HG02852 (cell line): ENCODE measurements at regions not wholly inside any gene's neighbourhood (a gene's known extent, or its start where the extent isn't known, plus 50 kb on each side); places are given as distances from the start of the nearest gene placed in this dataset.
"Not testable (repeated sequence)": the region's sequence is repeated elsewhere in the genome, so short reads cannot be mapped to it uniquely, and the experiment has no call there.

Source experiments
- ATAC-seq: cut with Tn5 transposase; IDR thresholded peaks from one replicate; pipeline ENCODE4 v1.9.1; 2021; ENCODE audit warnings: mild to moderate bottlenecking, moderate library complexity; ENCODE audit not compliant: unreplicated experiment

DNA sequence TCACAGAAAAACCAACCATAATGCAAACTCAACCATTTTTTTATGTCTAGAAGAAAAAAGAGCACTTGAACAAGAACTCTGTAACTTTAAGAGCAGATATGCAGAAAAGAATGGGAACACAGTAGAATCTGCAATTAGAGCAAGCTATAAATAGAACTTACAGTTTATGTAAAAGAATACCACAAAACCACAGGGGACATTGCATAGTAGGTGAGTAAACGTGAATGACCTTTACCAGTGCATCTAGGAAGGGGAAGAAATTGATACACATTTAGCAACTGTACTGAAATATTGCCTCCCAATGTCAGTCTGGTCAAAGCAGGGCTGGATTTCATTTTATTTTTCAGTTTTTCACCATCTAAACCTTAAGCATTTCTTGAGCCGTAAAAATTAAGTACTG lies 242.2 kb upstream of the EDNRB start:
- ATAC-seq, result no peak

DNA sequence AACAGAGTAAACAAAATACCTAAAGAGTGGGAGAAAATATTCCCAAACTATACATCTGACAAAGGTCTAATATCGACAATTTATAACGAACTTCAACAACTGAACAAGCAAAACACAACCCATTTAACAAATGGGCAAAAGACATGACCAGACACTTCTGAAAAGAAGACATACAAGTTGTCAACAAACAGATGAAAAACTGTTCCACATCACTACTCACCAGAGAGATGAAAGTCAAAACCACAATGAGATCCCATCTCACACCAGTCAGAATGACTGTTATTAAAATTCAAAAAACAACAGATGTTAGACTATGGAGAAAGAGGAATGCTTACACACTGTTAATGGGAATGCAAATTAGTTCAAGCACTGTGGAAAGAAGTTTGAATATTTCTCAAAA lies 233.8 kb upstream of the EDNRB start:
- no peak for ATAC-seq

DNA sequence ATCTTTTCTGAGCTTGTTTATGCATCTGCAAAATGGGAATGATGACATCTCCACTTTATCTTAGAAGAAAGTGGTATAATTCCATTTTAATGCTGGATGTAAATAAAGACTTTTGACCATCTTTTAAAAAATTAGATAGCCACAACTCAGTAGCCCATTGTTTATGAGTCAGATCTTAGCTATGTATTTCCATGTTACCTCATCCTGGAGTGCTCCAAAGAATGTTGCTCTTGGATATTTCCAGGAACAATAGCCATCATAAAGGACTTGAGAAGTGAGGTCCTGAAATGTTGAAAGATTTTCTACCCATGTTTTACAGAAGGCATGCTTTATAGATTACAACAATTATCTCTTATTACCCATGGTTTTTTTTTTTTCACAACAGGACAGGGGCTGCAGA lies 229.3 kb upstream of the EDNRB start:
- ATAC-seq, result no peak

DNA sequence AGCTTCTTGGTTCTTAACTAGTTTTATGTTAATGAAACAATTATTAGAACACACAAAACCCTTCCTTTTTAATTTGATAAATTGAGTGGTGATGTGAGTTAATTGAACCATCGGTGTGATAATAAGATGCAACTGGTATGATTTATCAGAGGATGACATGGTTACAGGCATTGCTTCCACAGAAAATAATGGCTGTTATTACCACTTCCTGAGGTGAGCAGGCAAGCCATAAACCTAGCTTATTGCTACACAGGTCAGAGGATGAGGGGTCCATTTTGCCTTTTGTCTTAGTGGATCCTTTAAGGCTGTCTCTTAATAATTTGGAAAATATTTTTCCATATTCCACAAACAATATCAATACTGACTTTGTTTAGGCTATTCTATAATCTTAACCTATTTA lies 226.6 kb upstream of the EDNRB start:
- ATAC-seq, result no peak

DNA sequence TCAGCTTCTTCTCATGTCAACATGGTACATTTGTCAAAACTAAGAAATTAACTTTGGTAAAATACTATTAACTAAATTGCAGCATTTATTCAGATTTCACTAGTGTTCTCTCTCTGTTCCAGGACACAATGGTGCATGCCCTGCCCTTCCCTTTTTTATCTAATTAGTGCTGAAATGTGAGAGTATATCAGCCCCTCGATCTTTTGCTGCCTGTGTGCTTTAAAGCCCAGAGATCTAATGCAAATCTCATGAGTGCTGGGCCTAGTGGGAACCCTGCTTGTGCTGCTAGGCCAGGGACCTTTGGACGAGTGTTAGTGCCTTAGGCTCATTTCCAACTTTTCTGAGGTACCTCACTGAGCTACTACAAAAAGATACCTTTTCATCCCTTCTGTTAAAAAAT lies 221.1 kb upstream of the EDNRB start:
- ATAC-seq, result no peak

DNA sequence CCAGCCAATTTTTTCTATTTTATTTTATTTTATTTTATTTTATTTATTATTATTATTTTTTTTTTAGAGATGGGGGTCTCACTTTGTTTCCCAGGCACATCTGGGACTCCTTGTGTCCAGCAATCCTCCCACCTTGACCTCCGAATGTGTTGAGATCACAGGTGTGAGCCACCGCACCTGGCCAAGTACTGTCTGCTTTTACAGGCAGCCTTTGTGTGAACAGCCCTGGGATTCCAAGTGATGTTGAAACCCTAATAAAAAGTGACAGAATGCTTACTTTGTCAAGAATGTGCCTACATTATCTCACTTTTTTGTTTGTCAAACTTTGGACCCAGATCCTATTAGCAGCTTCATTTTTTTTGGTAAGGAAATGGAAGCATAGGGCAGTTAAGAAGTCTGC lies 220.1 kb upstream of the EDNRB start:
- ATAC-seq, result no peak

DNA sequence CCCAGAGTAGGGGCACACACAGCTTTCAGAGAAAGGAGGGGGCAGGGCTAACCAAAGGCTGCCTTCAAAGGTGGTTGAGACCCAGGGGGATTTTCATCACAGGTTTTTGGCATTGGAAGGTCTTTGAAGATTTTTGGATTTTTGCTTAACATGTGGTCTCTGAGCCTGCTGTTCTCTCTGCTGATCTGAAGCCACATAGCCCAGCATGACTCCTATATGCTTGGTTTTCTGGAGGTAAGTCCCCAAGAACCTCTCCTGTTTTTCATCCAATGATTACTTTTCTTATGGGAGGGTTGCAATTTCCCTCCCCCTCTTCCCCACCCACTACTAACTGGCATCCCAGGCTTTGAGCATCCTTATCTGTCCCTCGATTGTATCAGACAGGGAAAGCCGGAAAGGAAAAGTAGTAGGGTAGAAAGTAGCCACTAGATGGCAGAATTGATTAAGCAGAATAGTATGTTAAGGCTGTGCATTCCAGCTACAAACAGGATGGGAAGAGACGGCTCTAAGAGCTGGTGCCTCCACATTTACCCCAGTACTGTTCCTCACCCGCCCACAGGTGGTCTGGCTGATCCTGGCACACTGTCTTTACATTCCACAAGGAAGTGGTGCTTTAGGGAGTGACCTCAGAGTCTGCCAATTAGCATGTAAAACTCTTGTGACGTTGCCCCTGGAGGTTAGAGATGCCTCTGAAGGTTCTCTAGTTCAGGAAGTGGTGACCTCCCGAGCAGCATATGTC lies 218.9 kb upstream of the EDNRB start:
- ATAC-seq, result peak; percentile 90

DNA sequence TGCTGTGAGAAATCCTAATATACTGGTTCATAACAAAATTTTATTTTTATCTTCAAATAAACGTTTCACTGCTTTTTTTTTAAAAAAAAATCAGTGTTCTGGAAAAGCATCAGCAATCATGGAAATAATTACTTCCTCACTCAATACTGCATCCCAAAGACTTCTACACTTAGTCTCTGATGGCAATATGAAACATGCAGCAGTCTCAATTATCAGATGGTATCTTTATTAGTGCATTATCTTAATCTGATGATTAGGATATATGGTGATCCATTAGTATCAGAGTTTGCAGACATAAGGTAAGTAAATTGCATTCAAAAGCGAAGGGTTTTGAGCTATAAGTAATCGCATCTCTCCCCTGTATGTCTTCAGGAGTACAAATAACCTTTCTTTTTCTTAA lies 218.3 kb upstream of the EDNRB start:
- ATAC-seq, result no peak

DNA sequence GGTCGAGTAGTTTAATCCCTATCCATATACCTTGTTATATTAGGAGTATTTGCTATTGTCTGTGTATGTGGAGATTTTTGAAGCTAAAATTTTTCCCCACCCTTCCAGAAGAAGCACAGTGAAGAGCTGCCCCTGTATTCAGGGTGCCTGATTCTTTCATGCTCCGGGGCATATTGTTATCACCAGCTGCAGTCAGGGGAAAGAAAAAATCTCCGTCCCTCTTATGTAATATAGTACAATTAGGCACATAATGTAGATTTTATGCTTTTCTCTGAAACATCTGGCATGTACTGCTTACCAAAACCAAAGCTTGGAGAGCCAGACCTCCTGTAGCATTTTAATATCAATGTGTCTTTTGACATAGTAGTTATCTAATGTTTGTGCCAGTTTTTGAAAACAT lies 214.9 kb upstream of the EDNRB start:
- ATAC-seq, result no peak

DNA sequence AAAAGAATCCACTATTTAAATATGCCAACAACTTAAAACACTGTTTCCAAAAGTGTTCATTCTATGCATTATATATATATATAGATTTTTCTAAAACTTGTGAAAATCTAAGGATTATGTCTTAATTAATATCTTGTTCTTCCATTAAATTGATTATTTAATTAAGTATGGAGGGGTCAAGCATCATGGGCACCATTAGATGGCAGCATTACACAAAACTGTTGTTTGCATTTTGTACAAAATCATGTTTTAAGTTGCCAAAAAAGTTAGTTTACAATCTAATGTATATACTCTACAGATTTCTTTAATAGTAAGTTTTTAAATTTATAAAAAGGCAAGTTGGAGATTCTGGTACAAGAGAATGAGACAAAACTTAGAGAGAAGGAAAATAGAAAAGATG lies 213.2 kb upstream of the EDNRB start:
- no peak for ATAC-seq

DNA sequence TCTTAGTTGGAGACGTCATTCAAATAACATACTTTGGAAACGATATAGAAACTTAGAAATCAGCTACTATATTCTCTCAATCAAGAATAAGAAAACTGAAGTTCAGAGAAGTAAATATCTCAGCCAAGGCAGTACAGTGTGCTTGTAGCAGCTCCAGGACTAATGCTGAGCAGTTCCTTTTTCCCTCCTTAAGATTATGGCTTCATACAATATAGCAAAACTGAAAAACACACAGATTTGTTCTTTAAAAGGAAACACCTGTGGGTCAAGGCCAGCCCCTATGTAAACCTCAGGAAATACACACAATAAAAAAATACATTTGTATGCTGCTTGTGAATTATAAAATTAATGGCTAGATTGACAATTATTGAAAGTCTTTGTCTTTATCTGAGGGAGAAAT lies 212.7 kb upstream of the EDNRB start:
- no peak for ATAC-seq

DNA sequence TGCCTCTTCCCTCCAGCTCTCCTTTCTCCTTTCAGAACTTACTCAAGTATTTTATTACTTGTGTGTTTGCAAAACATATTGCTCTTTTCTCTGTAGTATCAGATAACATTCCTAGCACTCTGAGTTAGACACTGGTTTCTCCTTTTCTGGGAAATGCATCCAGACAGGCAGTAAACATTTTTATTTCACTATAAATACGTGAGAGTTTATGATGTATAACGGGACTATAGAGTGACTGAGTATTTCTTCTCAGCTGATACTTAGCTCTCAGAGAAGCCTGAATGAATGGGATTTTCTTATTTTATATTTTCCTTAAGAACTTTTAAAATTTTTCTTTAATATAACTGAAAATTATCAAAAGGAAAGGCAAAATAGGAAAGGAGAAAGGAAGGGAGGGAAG lies 211.2 kb upstream of the EDNRB start:
- no peak for ATAC-seq

DNA sequence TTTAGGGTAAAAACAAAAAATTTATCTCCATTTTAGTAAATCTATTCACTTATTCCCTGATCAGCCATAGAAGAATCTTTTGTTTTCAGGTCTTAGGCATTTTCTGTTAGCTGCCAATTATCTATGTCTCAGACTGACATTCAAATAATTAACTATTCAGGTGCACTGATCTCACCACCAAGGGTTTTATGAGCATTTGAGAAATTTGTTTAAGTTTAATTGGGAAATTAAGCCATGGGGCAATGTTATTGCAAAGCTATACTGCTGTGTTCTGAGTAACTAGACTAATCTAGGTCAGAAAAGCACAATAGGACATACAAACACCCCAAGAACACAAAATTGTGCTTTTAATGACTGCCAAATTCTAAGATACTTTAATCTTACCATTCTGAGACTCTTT lies 210.7 kb upstream of the EDNRB start:
- ATAC-seq, result no peak

DNA sequence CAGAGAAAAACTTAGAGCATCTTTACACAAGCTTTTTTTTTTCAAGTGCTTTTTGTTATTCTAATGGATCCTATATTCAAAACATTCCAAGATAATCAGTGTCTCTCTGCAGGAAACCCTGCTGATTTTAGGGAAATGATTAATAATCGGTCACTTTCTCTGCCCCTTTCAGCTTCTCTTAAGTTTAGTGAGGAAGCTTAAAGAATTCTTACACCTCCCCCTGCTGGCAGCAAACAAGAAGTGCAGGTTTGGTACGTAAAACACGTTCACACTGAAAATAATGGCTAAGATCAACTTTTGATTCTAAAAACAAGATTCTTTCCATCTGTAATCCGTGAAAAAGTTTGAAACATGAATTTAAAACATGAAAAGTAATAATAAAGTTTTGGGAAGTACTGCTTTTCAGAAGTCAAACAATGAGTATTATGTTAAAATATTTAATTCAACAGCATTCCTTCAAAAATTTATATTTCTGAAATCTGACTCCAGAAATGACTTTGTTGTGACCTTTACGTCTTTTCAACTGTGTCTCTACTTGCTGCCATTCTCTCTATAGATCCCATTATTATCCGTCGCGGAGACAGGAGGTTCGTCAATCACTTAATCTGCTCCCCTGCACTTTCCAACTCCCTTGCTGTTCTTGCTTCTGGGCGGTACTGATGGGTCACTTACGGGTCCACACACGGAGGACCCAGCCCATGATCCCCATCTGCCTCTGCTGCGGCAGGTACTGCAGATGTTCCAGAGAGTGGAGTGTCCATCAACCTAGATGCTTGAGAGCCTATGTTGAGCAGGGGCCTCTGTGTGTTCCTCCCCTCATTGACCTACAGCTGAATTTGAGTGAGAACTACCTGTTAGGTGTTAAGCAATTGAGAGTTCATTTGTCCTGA lies 203.1 kb upstream of the EDNRB start:
- ATAC-seq, result peak; percentile 54

DNA sequence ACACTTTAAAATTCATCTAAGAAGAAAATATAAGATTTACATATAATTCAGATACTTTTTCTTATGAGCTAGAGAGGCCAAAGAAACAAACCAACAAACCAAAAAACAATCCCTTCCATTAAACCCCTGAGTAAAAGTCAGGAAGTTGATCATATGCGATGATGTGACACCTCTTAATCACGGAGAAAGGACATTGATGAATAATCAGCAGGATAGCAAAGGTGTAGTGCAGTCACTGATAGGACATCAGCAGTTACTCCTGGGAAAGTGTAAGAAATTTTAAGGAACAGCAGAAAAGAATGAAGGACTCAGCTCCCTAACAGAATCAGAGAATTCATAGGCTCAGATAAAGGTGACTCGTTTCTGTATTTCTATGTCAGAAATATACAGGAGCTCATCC lies 202.4 kb upstream of the EDNRB start:
- no peak for ATAC-seq

DNA sequence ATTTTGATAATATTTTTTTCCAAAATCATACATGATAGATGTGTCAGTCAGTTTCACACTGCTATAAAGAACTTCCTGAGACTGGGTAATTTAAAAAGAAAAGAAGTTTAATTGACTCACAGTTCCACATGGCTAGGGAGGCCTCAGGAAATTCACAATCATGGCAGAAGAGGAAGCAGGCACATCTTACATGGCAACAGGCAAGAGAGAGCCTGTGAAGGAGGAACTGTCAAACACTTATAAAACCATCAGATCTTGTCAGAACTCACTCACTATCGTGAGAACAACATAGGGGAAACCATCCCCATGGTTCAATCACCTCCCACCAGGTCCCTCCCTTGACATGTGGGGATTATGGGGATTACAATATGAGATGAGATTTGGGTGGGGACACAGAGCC lies 201.5 kb upstream of the EDNRB start:
- not testable (repeated sequence) for ATAC-seq

DNA sequence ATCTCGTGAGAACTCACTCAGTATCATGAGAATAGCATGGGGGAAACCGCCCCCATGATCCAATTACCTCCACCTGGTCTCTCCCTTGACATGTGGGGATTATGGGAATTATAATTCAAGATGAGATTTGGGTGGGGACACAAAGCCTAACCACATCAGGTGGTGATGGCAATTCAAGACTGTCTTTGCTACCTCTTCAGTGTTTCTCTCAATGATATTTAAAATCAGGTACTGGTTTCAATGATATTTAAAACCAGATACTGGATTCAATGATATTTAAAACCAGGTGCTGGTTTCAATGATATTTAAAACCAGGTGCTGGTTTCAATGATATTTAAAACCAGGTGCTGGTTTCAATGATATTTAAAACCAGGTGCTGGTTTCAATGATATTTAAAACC lies 198.4 kb upstream of the EDNRB start:
- peak; percentile 35 for ATAC-seq

DNA sequence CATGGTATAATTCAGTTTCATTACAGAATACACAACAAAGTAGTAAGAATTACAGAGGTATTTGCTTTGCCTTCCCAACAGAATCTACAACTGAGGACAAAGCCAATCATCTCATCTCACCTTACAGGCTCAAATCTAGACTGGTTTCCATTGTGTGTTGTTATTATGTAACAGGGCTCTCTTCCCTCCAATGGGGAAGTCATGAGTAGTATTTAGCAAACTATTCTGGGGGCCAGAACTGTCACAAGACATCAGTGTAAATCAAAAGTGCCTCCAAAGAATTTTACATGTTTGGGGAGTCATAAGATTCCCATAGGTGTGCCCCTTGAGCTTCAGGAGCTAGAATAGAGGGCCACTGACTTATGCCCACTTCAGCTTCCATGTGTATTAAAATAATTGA lies 187.0 kb upstream of the EDNRB start:
- no peak for ATAC-seq

DNA sequence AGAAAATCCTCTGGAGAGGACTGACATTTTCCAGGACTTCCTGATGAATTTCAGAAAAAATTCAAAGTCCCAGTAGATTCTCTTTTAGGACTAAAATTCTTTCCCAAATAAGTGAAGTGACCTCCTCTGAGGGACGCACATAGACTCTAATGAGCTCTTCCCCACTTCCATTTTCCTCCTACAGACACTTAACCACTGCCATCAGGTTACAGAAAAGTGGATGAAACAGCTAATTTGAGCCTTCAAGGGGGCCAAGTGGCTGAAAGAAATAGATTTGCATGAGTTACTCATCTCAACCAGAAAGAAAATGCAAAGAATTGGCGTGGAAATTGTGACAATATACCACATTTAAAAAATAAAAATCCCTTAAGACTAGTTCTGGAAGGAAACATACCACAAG lies 185.3 kb upstream of the EDNRB start:
- ATAC-seq, result no peak

DNA sequence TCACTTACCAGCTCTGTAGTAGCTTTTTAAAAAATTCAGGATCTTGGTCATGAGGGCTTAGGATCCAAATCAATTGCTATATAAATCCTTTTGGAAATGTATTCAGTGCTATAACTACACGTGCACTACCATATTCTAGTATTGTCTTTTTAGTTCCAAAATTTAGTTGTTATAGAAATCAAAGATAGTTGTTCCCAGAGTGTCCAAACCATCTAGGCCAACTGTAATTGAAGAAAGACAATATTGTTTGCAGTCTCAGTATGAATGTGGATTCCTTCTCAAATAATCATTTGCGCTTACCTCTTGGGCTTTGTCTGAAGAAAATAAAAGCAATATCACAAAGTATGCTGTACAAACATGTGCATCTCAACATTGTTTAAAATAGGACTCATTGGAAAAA lies 184.1 kb upstream of the EDNRB start:
- ATAC-seq, result no peak

DNA sequence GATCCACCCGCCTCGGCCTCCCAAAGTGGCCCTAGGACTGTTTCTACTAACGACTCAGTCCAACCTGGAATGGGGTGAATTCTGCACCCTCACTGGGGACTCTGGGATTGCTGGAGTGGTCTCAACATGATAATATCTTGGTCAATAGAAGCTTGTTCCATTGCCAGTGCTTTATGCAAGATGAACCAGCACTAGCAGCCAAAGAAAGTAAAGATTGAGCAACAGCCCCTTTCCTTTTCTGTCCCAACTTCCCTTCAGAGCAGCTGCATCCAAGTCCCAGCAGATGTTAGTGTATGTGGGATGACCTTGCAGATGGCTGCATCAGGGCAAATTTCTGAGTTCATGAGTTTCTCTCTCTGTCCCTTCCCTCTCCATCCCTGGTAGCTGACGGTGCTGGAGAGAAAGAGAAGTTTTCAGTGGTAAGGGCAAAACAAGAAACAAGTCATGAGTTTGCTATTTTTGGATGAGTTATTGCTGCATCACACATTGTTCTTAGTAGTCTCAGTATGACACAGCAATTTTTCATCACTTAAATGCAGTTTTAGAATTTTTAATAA lies 183.6 kb upstream of the EDNRB start:
- no peak for ATAC-seq

DNA sequence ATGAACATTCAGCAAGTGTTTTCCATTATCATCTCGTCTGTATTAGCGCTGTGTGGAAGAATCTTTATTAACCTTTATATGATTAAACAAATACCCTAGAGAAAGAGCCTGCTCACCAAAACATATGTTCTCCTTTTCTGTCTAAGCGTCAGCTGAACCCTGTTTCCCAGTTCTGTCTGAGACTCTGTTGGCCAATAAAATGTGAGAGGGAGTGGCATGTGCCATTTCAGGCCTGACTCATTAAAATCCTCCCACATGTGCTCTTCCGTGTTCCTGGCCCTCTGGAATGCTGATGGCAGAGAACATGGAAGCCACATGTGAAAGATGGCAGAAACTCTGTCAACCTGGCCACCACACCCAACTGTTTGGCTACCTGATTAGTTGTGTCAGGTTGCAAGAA lies 181.9 kb upstream of the EDNRB start:
- no peak for ATAC-seq
